ENCODE measurements at regions not wholly inside any gene's neighbourhood (a gene's known extent, or its start where the extent isn't known, plus 50 kb on each side); places are given as distances from the start of the nearest gene placed in this dataset.
"Not testable (repeated sequence)": the region's sequence is repeated elsewhere in the genome, so short reads cannot be mapped to it uniquely, and the experiment has no call there.

DNA sequence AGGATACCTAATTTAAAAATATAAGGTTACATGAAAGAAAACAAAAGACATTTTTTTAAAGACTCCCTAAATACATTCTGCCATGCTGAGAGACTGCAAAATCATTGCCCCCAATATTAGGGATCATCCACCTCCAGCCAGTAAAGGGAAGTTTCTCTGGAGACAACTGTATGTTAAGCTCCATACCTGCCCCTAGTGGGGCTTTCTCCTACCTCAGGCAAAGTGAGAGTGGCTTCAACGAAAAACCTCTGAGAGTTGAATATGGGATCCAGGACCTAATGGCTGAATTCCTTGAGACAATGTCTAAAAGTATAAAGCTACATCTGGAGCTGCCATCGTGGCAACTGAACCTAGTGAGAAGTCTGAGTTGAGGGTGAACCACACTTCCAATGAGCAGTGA lies 248.1 kb upstream of the FIGN start:
- no peak for DNase-seq (ENCODE audit: low read depth)
- no peak overlapping the region for H3K4me3 ChIP-seq (replicated peaks; ENCODE audit: low read depth, low read length)
- TF ChIP-seq, protein P1, sequence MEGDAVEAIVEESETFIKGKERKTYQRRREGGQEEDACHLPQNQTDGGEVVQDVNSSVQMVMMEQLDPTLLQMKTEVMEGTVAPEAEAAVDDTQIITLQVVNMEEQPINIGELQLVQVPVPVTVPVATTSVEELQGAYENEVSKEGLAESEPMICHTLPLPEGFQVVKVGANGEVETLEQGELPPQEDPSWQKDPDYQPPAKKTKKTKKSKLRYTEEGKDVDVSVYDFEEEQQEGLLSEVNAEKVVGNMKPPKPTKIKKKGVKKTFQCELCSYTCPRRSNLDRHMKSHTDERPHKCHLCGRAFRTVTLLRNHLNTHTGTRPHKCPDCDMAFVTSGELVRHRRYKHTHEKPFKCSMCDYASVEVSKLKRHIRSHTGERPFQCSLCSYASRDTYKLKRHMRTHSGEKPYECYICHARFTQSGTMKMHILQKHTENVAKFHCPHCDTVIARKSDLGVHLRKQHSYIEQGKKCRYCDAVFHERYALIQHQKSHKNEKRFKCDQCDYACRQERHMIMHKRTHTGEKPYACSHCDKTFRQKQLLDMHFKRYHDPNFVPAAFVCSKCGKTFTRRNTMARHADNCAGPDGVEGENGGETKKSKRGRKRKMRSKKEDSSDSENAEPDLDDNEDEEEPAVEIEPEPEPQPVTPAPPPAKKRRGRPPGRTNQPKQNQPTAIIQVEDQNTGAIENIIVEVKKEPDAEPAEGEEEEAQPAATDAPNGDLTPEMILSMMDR (IDR thresholded peaks at IDR 0.05; ENCODE audit: low read length, missing control alignments): no peak

DNA sequence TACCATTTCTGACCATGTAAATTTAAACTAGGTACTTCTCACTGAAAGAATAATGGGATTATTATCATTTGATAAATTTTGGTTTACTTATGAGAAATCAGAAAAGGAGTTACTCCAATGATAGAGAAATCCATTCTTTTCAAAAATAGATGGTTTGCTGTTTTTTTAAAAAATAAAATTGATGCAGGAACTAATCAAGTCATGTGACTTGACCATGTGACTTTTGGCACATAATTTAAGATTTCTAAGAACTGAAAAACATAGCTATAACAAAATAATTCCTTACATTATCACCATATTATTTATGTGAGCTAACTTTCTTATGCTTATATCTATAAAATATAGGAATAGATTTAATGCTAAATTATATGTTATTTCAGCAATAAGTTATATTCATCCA lies 247.1 kb upstream of the FIGN start:
- H3K4me3 ChIP-seq (replicated peaks; ENCODE audit: low read depth, low read length): no peak overlapping the region
- DNase-seq (ENCODE audit: low read depth): no peak
- TF ChIP-seq, protein P1 (IDR thresholded peaks at IDR 0.05; ENCODE audit: low read length, missing control alignments): no peak

DNA sequence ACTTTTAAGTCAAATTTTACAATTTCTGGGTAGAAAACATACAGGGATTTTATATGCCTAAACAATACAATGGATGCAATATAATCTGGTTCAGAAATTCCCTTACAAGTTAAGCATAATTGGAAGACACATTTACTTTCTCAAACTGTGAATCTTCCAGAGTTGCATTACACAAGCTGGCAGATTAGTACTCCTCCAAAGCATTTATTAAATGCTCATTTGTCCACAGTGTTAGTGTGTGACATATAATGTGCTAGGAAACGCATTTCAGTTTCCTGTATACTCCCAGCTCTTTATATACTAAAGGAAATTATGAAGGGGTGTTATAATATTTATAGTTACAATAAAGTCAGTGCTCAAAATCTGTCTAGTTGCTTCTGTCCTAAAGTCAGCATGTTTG lies 239.0 kb upstream of the FIGN start:
- TF ChIP-seq, protein P1 (IDR thresholded peaks at IDR 0.05; ENCODE audit: low read length, missing control alignments): no peak
- H3K4me3 ChIP-seq (replicated peaks; ENCODE audit: low read depth, low read length): no peak overlapping the region
- DNase-seq (ENCODE audit: low read depth): no peak

DNA sequence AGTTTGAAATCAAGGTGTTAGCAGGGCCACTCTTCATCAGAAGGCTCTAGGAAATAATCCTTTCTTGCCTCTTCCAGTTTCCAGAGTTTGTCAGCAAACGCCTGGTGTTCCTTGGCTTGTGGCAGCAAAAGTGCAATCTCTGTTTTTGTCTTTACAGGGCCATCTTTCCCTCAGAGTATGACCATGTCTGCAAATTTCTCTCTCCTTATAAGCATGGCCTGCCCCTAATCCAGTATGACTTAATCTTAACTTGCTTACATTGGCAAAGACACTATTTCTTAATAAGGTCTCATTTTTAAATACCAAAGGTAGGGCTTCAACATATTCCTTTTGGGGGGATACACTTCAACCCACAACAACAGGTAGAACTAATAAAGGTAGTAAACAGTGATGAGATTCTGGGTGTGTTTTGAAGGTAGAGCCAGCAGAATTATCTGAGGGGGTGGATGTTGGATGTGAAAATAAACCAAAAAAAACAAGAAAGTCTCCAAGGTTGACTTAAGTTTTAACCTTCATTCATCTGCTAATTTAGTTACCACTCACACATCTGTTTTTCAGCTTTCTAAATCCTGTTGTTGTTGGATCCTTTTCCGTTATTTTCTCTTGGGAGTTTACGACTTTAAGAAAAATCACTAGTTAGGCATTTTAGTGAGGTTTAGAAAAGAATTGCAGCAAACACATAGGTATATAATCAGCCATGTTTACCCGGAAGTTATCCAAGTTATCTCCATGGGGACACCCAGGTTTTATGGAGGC lies 234.4 kb upstream of the FIGN start:
- no peak overlapping the region for H3K4me3 ChIP-seq (replicated peaks; ENCODE audit: low read depth, low read length)
- TF ChIP-seq, protein P1 (IDR thresholded peaks at IDR 0.05; ENCODE audit: low read length, missing control alignments): no peak
- no peak for DNase-seq (ENCODE audit: low read depth)

DNA sequence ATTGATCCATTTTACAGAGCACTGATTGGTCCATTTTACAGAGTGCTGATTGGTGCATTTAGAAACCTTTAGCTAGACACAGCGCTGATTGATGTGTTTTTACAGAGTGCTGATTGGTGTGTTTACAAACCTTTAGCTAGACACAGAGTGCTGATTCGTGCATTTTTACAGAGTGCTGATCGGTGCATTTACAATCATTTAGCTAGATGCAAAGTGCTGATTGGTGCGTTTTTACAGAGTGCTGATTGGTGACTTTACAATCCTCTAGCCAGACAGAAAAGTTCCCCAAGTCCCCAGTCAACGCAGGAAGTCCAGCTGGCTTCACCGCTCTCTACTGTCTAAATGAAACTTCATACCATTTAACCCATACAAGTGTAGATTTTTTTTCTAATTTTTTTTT lies 228.5 kb upstream of the FIGN start:
- DNase-seq (ENCODE audit: low read depth); H3K4me3 ChIP-seq (replicated peaks; ENCODE audit: low read depth, low read length): not testable (repeated sequence)

DNA sequence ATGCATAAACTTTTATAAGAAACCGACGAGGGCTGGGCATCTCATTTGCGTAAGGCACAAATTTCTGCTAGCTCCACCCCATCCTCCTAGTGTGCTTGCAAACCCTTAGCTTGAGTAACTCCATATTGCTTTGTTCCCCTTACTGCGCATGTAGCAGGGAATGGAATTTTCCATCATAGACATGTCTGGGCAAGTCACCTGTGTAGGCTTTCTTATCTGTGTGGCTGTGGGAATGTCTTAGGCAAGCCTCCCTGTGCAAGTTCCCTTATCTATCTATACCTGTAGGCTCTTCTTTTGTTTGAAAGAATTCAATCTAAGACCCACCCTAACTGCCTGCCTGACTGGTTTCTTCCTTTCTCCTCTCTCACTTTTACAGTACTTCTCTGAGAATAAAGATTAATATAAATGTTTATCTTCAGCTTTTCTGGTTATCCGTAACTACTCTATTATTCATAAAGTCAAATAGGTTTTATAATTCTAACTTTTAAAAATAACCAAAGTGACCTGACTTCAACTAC lies 217.6 kb upstream of the FIGN start:
- TF ChIP-seq, protein P1 (IDR thresholded peaks at IDR 0.05; ENCODE audit: low read length, missing control alignments): no peak
- DNase-seq (ENCODE audit: low read depth): no peak

DNA sequence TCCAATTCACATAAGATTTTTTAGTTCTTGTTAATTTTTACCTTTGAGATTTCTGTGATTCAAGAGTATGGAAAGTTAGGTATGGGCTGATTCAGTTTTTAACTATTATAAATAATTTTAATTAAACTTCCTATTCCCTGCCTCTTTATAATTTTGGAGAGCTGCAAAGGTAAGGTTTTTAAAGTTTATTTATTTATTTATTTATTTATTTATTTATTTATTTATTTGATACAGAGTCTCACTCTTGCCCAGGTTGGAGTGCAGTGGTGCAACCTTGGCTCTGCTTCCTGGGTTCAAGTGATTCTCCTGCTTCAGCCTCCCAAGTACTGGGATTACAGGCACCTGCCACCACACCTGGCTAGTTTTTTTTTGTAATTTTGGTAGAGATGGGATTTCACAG lies 215.5 kb upstream of the FIGN start:
- H3K4me3 ChIP-seq (replicated peaks; ENCODE audit: low read depth, low read length): no peak overlapping the region
- TF ChIP-seq, protein P1 (IDR thresholded peaks at IDR 0.05; ENCODE audit: low read length, missing control alignments): no peak
- DNase-seq (ENCODE audit: low read depth): no peak

More for the DNA sequence above, 217.6 kb upstream of the FIGN start:
- H3K4me3 ChIP-seq (replicated peaks; ENCODE audit: low read depth, low read length): no peak overlapping the region
